ENCODE measurements at regions not wholly inside any gene's neighbourhood (a gene's known extent, or its start where the extent isn't known, plus 50 kb on each side); places are given as distances from the start of the nearest gene placed in this dataset.
"Not testable (repeated sequence)": the region's sequence is repeated elsewhere in the genome, so short reads cannot be mapped to it uniquely, and the experiment has no call there.

DNA sequence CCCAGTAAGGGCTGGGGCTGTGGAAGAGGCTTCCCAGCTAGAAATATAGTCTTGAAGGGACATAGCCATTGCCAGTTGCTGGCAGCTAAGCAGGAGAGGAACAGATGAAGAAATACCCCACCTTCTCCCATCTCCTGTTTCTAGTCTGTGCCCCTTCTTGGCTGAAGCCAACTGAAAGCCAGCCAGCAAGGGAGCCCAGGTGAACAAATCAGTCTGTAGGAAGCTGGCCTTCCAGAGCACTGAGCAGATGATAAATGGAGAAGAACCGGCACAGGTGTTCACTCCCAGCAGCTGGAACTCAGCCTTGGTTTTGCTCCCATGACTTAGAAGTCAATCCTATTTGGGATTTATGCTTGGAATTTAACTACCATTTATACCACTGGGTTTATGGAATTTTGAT lies 69.2 kb upstream of the DHX40 start:
- Histone ChIP-seq H3K4me2 (ENCODE audit: low read length) (no peak overlapping the region), H3K9ac (ENCODE audit: low read depth, low read length) (no peak overlapping the region), H3K36me3 (ENCODE audit: insufficient read depth, low read length) (no peaks in the 10 kb centered on the region), H3K4me1 (ENCODE audit: control insufficient read depth, insufficient read depth, low read length) (no peaks in the 10 kb centered on the region), H3K27me3 (ENCODE audit: control insufficient read depth, insufficient read depth, low read length) (peaks cover 34% of the 10 kb centered on the region), H3K9me3 (replicated peaks; ENCODE audit: low read length) (no peaks in the 10 kb centered on the region), H3K4me3 (ENCODE audit: low read length) (no peak overlapping the region)

- peaks cover 34% of the 10 kb centered on the region for H3K27me3 ChIP-seq (ENCODE audit: control insufficient read depth, insufficient read depth, low read length)
- H3K4me1 ChIP-seq (ENCODE audit: control insufficient read depth, insufficient read depth, low read length): no peaks in the 10 kb centered on the region
- H3K4me3 ChIP-seq (ENCODE audit: low read length): no peak overlapping the region
- no peak overlapping the region for H3K9ac ChIP-seq (ENCODE audit: low read depth, low read length)
- no peak overlapping the region for H3K4me2 ChIP-seq (ENCODE audit: low read length)
- no peaks in the 10 kb centered on the region for H3K9me3 ChIP-seq (replicated peaks; ENCODE audit: low read length)
- H3K36me3 ChIP-seq (ENCODE audit: insufficient read depth, low read length): no peaks in the 10 kb centered on the region
Observed at GRCh38 chr17:59498530-59499307, 66.7 kb upstream of the DHX40 start.

GRCh38 chr17:59500086-59500655 lies 65.2 kb upstream of the DHX40 start:
- H3K4me1 ChIP-seq (ENCODE audit: control insufficient read depth, insufficient read depth, low read length); H3K9ac ChIP-seq (ENCODE audit: low read depth, low read length); H3K4me3 ChIP-seq (ENCODE audit: low read length); H3K9me3 ChIP-seq (replicated peaks; ENCODE audit: low read length); H3K4me2 ChIP-seq (ENCODE audit: low read length); H3K36me3 ChIP-seq (ENCODE audit: insufficient read depth, low read length): not testable (repeated sequence)
- peaks cover 34% of the 10 kb centered on the region for H3K27me3 ChIP-seq (ENCODE audit: control insufficient read depth, insufficient read depth, low read length)

- Histone ChIP-seq H3K27me3 (ENCODE audit: control insufficient read depth, insufficient read depth, low read length) (peaks cover 20% of the 10 kb centered on the region), H3K4me3 (ENCODE audit: low read length) (no peak overlapping the region), H3K4me1 (ENCODE audit: control insufficient read depth, insufficient read depth, low read length) (no peaks in the 10 kb centered on the region), H3K9me3 (replicated peaks; ENCODE audit: low read length) (no peaks in the 10 kb centered on the region), H3K4me2 (ENCODE audit: low read length) (no peak overlapping the region), H3K36me3 (ENCODE audit: insufficient read depth, low read length) (no peaks in the 10 kb centered on the region), H3K9ac (ENCODE audit: low read depth, low read length) (no peak overlapping the region)
Observed at GRCh38 chr17:59501690-59502089, 63.7 kb upstream of the DHX40 start.

DNA sequence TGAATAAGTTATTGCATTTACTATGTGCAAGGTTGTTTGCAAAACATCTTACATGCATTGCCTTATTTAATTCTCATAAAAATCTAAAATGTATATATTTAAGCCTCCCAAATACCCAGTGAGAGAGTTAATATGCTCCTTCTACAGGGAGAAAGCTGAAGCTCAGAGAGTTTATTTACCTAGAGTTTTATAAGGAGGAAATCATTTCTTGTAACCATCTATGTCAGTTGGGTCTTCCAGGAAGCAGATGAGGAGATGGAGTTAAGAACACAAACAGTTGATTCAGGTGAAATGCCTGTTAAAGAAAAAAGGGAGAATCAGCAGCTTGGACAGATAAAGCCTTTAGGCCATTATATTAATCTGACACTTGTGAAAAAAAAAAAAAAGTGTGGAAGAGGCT lies 62.6 kb upstream of the DHX40 start:
- H3K4me2 ChIP-seq (ENCODE audit: low read length): no peak overlapping the region
- no peak overlapping the region for H3K9ac ChIP-seq (ENCODE audit: low read depth, low read length)
- no peak overlapping the region for H3K4me3 ChIP-seq (ENCODE audit: low read length)
- no peaks in the 10 kb centered on the region for H3K36me3 ChIP-seq (ENCODE audit: insufficient read depth, low read length)
- H3K9me3 ChIP-seq (replicated peaks; ENCODE audit: low read length): no peaks in the 10 kb centered on the region
- H3K4me1 ChIP-seq (ENCODE audit: control insufficient read depth, insufficient read depth, low read length): no peaks in the 10 kb centered on the region
- peaks cover 23% of the 10 kb centered on the region for H3K27me3 ChIP-seq (ENCODE audit: control insufficient read depth, insufficient read depth, low read length)

DNA sequence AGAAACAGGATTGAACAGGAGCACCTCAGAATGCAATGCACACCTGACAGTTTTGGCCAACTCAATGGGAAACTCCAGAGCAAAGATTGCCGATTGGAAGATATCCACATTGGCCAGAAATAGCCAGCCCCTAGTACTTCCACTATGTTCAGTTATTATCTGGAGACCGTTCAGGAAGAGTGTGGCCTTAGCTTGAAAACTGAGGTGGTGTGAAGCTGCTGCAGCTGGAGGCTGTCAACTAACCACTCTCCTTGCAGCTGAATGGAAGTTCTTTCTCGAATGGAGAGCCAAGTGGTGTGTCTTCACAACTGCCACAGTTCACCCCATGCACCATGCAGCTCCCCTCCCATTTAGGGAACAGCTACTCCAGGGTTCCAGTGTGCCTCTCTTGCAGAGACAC lies 61.9 kb upstream of the DHX40 start:
- Histone ChIP-seq H3K27me3 (ENCODE audit: control insufficient read depth, insufficient read depth, low read length) (peaks cover 29% of the 10 kb centered on the region), H3K4me1 (ENCODE audit: control insufficient read depth, insufficient read depth, low read length) (no peaks in the 10 kb centered on the region)

GRCh38 chr17:59504821-59505220 lies 60.6 kb upstream of the DHX40 start:
- peaks cover 30% of the 10 kb centered on the region for H3K27me3 ChIP-seq (ENCODE audit: control insufficient read depth, insufficient read depth, low read length)
- H3K4me1 ChIP-seq (ENCODE audit: control insufficient read depth, insufficient read depth, low read length): no peaks in the 10 kb centered on the region
- H3K9me3 ChIP-seq (replicated peaks; ENCODE audit: low read length): no peaks in the 10 kb centered on the region
- no peaks in the 10 kb centered on the region for H3K36me3 ChIP-seq (ENCODE audit: insufficient read depth, low read length)
- H3K9ac ChIP-seq (ENCODE audit: low read depth, low read length): no peak overlapping the region
- no peak overlapping the region for H3K4me2 ChIP-seq (ENCODE audit: low read length)
- no peak overlapping the region for H3K4me3 ChIP-seq (ENCODE audit: low read length)

More for the DNA sequence above, 61.9 kb upstream of the DHX40 start:
- H3K4me2 ChIP-seq (ENCODE audit: low read length): no peak overlapping the region
- H3K9me3 ChIP-seq (replicated peaks; ENCODE audit: low read length): no peaks in the 10 kb centered on the region
- H3K36me3 ChIP-seq (ENCODE audit: insufficient read depth, low read length): no peaks in the 10 kb centered on the region
- no peak overlapping the region for H3K9ac ChIP-seq (ENCODE audit: low read depth, low read length)
- no peak overlapping the region for H3K4me3 ChIP-seq (ENCODE audit: low read length)

DNA sequence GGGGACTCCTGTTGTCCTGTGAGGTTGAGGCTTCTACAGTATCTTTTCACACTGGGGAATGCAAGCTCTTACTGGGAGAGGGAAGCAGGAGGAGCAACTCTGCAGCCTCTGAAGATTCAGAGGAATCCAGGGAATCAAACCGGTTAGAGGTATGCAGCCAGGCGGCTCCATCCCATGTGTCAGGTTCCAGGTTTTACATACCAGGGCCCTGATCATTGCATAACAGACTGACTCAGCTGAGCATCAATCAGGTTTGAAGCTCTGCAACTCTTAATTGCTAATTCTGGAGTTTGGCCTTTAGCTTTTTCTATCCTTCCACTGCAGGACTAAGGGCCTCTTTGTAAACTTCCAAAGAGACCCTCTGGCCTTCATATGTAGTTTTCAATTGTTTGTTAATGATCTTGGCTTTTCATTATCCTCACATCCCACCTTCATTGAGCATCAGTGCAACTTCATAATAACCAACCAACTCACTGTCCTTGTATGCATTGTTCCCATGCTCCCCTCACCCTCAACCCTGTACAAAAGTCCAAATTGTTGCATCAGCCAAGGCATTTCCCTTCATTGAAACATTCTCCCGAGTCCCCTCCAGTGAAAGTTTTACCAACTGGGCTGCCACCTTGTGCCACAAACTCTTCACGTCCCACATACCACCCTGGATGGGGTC lies 59.7 kb upstream of the DHX40 start:
- Histone ChIP-seq H3K4me2 (ENCODE audit: low read length) (no peak overlapping the region), H3K36me3 (ENCODE audit: insufficient read depth, low read length) (no peaks in the 10 kb centered on the region), H3K4me3 (ENCODE audit: low read length) (no peak overlapping the region), H3K27me3 (ENCODE audit: control insufficient read depth, insufficient read depth, low read length) (peaks cover 30% of the 10 kb centered on the region), H3K4me1 (ENCODE audit: control insufficient read depth, insufficient read depth, low read length) (no peaks in the 10 kb centered on the region), H3K9ac (ENCODE audit: low read depth, low read length) (no peak overlapping the region), H3K9me3 (replicated peaks; ENCODE audit: low read length) (no peaks in the 10 kb centered on the region)

DNA sequence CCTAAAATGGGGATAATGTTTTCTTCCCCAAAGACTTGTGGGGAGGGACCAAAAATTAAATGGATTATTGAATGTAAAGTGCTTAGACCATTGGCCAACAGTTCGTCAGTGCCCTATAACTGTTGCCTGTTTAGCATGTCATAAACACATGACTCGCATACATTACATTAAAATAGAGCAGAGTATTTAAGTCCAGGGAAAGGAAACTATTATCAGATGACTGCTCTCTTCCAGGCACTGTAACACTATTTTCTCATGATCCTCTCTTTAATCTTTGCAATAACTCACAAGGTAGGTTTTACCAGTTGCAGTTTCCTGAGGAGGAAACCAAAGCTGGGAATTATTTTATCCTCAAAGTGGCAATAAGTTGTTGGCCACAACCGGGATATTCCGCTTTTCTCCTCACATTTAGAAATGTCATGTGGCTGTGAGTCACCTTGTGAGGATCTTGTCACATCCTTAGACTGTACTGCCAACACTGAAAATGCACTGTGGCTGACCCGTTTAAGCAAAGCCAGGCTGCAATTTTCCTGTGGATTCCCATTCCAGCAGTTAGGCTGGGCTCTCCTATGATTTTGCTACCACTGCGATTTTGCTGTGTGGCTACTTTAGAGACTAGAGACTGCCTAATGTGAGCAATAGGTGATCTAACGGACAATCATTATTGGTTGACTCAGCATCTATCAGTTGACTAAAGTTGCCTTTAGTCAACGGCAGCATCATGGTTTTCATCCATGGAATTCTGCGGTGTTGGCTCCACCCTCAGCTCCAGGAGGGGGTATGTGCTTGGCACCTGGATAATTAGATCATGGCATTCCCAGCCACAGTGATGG lies 58.3 kb upstream of the DHX40 start:
- no peak overlapping the region for H3K9ac ChIP-seq (ENCODE audit: low read depth, low read length)
- H3K27me3 ChIP-seq (ENCODE audit: control insufficient read depth, insufficient read depth, low read length): peaks cover 22% of the 10 kb centered on the region
- no peak overlapping the region for H3K4me2 ChIP-seq (ENCODE audit: low read length)
- no peak overlapping the region for H3K4me3 ChIP-seq (ENCODE audit: low read length)
- no peaks in the 10 kb centered on the region for H3K9me3 ChIP-seq (replicated peaks; ENCODE audit: low read length)
- H3K36me3 ChIP-seq (ENCODE audit: insufficient read depth, low read length): no peaks in the 10 kb centered on the region
- H3K4me1 ChIP-seq (ENCODE audit: control insufficient read depth, insufficient read depth, low read length): no peaks in the 10 kb centered on the region

GRCh38 chr17:59508999-59509625 lies 56.3 kb upstream of the DHX40 start:
- no peaks in the 10 kb centered on the region for H3K36me3 ChIP-seq (ENCODE audit: insufficient read depth, low read length)
- no peak overlapping the region for H3K4me2 ChIP-seq (ENCODE audit: low read length)
- no peak overlapping the region for H3K4me3 ChIP-seq (ENCODE audit: low read length)
- no peak overlapping the region for H3K9ac ChIP-seq (ENCODE audit: low read depth, low read length)
- peaks cover 15% of the 10 kb centered on the region for H3K27me3 ChIP-seq (ENCODE audit: control insufficient read depth, insufficient read depth, low read length)
- H3K9me3 ChIP-seq (replicated peaks; ENCODE audit: low read length): no peaks in the 10 kb centered on the region
- H3K4me1 ChIP-seq (ENCODE audit: control insufficient read depth, insufficient read depth, low read length): no peaks in the 10 kb centered on the region

DNA sequence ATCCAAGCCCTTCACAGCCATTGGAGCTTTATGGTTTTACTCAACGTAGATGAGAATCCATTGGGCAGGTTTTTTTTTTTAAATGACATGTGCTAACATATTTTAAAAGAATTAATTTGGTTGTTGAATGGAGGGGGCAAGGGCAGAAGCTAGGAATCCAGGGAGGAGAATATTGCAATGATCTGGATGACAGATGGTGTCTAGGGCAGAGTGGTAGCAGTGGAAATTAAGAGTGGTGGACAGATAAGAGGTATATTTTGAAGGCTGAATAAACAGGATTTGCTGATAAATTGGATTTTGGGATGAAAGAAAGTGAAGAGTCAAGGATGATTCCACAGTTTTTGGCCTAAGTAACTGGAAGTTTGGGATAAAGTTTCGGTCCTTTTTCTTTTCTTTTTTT lies 54.8 kb upstream of the DHX40 start:
- peaks cover 12% of the 10 kb centered on the region for H3K27me3 ChIP-seq (ENCODE audit: control insufficient read depth, insufficient read depth, low read length)
- H3K4me3 ChIP-seq (ENCODE audit: low read length): no peak overlapping the region
- H3K4me2 ChIP-seq (ENCODE audit: low read length): no peak overlapping the region
- no peaks in the 10 kb centered on the region for H3K36me3 ChIP-seq (ENCODE audit: insufficient read depth, low read length)
- H3K9ac ChIP-seq (ENCODE audit: low read depth, low read length): no peak overlapping the region
- H3K9me3 ChIP-seq (replicated peaks; ENCODE audit: low read length): no peaks in the 10 kb centered on the region
- H3K4me1 ChIP-seq (ENCODE audit: control insufficient read depth, insufficient read depth, low read length): no peaks in the 10 kb centered on the region

Measured in skeletal muscle satellite cell (primary cell).